HepG2 (cell line): ENCODE measurements at regions not wholly inside any gene's neighbourhood (a gene's known extent, or its start where the extent isn't known, plus 50 kb on each side); places are given as distances from the start of the nearest gene placed in this dataset.

Experiments used
- ATAC-seq: fragments of 200-7000 bp; cut with Tn5 transposase; 3 replicates; pipeline ENCODE4 v1.9.1; 2020; ENCODE audit warnings: mild to moderate bottlenecking, moderate library complexity
- BruUV-seq: library from RNA; stranded (reverse); fragments of 400-500 nt; replicated peaks from 2 replicates; lab custom pipeline; 2021; lab: Mats Ljungman, UMichigan
- CTCF ChIA-PET: fragments of 300-600 bp; formaldehyde crosslinking; extraction: SDS; loops from one replicate; lab custom pipeline; 2021; ENCODE audit warnings: low total read pairs, inconsistent platforms, low intra/inter-chr PET ratio; lab: Yijun Ruan, JAX
- POLR2A ChIA-PET: fragments of 350-600 bp; sonication (Branson Sonifier 250); formaldehyde crosslinking; loops from one replicate; lab custom pipeline; 2020; ENCODE audit warnings: antibody characterized with exemption, inconsistent platforms; lab: Yijun Ruan, JAX
- DNase-seq: peaks from one replicate; pipeline ENCODE4 v3.0.0-alpha.2; 2015; ENCODE audit warnings: low spot score
- FAIRE-seq: peaks from 3 replicates; lab custom pipeline; 2011; peaks lifted over from hg19 to GRCh38; lab: Jason Lieb, UNC
- H2AFZ ChIP-seq: one replicate; pipeline ENCODE4 v1.6.1; 2011; ENCODE audit warnings: low read length, inconsistent platforms
- H3K27ac ChIP-seq: fragments of 300-600 bp; 3 replicates; pipeline ENCODE4 v1.8.0; 2011; ENCODE audit warnings: mixed run types, mild to moderate bottlenecking, mixed read lengths, low read length, inconsistent platforms; ENCODE audit not compliant: insufficient read depth; ENCODE audit errors: extremely low read length
- H3K27me3 ChIP-seq, 2 experiments: fragments of 200-600 bp in 1 of 2; 2 replicates in 1 of 2; 3 replicates in 1 of 2; pipeline versions ENCODE4 v1.6.0 to v1.8.0; 2011; ENCODE audit warnings: low read length in 2 of 2, mild to moderate bottlenecking in 2 of 2, moderate library complexity in 2 of 2, inconsistent platforms in 1 of 2; ENCODE audit not compliant: insufficient read depth in 2 of 2, control insufficient read depth in 1 of 2
- H3K36me3 ChIP-seq, 2 experiments: fragments of 200-600 bp in 1 of 2; replicated peaks in 1 of 2; 2 replicates in 1 of 2; 3 replicates in 1 of 2; pipeline versions ENCODE4 v1.5.1 to v1.8.0; 2011; ENCODE audit warnings: low read length in 2 of 2, inconsistent platforms in 1 of 2; ENCODE audit not compliant: insufficient read depth in 2 of 2, control insufficient read depth in 1 of 2
- H3K4me1 ChIP-seq: 2 replicates; pipeline ENCODE4 v1.5.1; 2012; ENCODE audit warnings: low read length, inconsistent platforms; ENCODE audit not compliant: insufficient read depth
- H3K4me2 ChIP-seq: 2 replicates; pipeline ENCODE4 v1.6.0; 2011; ENCODE audit warnings: low read depth, low read length, inconsistent platforms
- H3K4me3 ChIP-seq, 3 experiments: fragments of 200-600 bp in 1 of 3; sonication (generic), shearing (Covaris generic) in 1 of 3; replicated peaks in 1 of 3; 2 replicates each; pipeline ENCODE4 v1.5.1; 2011 to 2016; ENCODE audit warnings: low read length in 3 of 3, inconsistent platforms in 2 of 3, low read depth in 2 of 3, mild to moderate bottlenecking in 2 of 3, control low read depth in 1 of 3, mixed read lengths in 1 of 3; ENCODE audit not compliant: insufficient read depth in 1 of 3
- H3K79me2 ChIP-seq: one replicate; pipeline ENCODE4 v1.6.1; 2011; ENCODE audit warnings: low read length, inconsistent platforms; ENCODE audit not compliant: insufficient read depth
- H3K9ac ChIP-seq: 2 replicates; pipeline ENCODE4 v1.6.0; 2011; ENCODE audit warnings: mild to moderate bottlenecking, low read depth, low read length, inconsistent platforms; ENCODE audit not compliant: insufficient read depth
- H3K9me3 ChIP-seq: 2 replicates; pipeline ENCODE4 v1.5.1; 2012; ENCODE audit warnings: mild to moderate bottlenecking, low read length
- H4K20me1 ChIP-seq: 2 replicates; pipeline ENCODE4 v1.6.0; 2011; ENCODE audit warnings: inconsistent platforms, mild to moderate bottlenecking, low read length, moderate library complexity; ENCODE audit not compliant: insufficient read depth
- ADNP ChIP-seq: sonication (generic); formaldehyde crosslinking; IDR thresholded peaks from 2 replicates; pipeline ENCODE4 v1.4.0; 2020; ENCODE audit warnings: missing genetic modification reagents
- AGO1 ChIP-seq: fragments of 200-400 bp; formaldehyde crosslinking; IDR thresholded peaks from 2 replicates; pipeline ENCODE4 v1.6.1; 2017; ENCODE audit warnings: mild to moderate bottlenecking, low read depth, low read length, moderate library complexity; ENCODE audit not compliant: poor library complexity, severe bottlenecking
- GATAD1 ChIP-seq: IDR thresholded peaks from 2 replicates; pipeline ENCODE4 v1.6.1; 2016; ENCODE audit warnings: missing genetic modification reagents, missing compliant biosample characterization
- ISL2 ChIP-seq: sonication (generic); formaldehyde crosslinking; IDR thresholded peaks from 2 replicates; pipeline ENCODE4 v1.5.0; 2020; ENCODE audit warnings: missing genetic modification reagents
- MIXL1 ChIP-seq: IDR thresholded peaks from 2 replicates; pipeline ENCODE4 v1.6.1; 2016
- TARDBP ChIP-seq: sonication (generic); formaldehyde crosslinking; IDR thresholded peaks from 2 replicates; pipeline ENCODE4 v1.8.0; 2022; ENCODE audit warnings: mild to moderate bottlenecking, missing genetic modification reagents
- ZMYM2 ChIP-seq: sonication (generic); formaldehyde crosslinking; IDR thresholded peaks from 2 replicates; pipeline ENCODE4 v1.8.0; 2022; ENCODE audit warnings: mild to moderate bottlenecking, missing genetic modification reagents
- ZNF34 ChIP-seq: sonication (generic); formaldehyde crosslinking; IDR thresholded peaks from 2 replicates; pipeline ENCODE4 v1.4.0; 2020; ENCODE audit warnings: mild to moderate bottlenecking, missing genetic modification reagents, borderline replicate concordance
- WGBS: methylation state at CpG from one replicate; pipeline ENCODE4 v1.1.6; 2017; ENCODE audit warnings: low lambda C conversion rate; 5-methylcytosine and 5-hydroxymethylcytosine counted together
- in situ Hi-C: cut with HindIII; loops from 2 replicates; pipeline ENCODE4 v1.10.0; 2017; ENCODE audit warnings: low pct_unique_long_range_greater_than_20kb; ENCODE audit not compliant: extremely low pct_ligation_motif_present
- intact Hi-C: fragments of 100-400 bp; cut with micrococcal nuclease; formaldehyde crosslinking; loops from one replicate; pipeline ENCODE4 v1.10.0; 2022; ENCODE audit not compliant: unreplicated experiment
- TF ChIP-seq, protein P1 (sequence below): sonication (generic); formaldehyde crosslinking; IDR thresholded peaks from 2 replicates; pipeline ENCODE4 v1.5.1; 2020; ENCODE audit warnings: missing genetic modification reagents, mild to moderate bottlenecking, borderline replicate concordance
- TF ChIP-seq, protein P2 (sequence below): sonication (generic); formaldehyde crosslinking; IDR thresholded peaks from 2 replicates; pipeline ENCODE4 v1.4.0; 2020; ENCODE audit warnings: missing genetic modification reagents, borderline replicate concordance
- TF ChIP-seq, protein P3 (sequence below): IDR thresholded peaks from 2 replicates; pipeline ENCODE4 v1.6.1; 2012; ENCODE audit warnings: low read depth, low read length, improper control_type of control experiment
- TF ChIP-seq, protein P4 (sequence below): sonication (generic); formaldehyde crosslinking; conservative IDR thresholded peaks from 2 replicates; pipeline ENCODE4 v1.4.0; 2020; ENCODE audit warnings: missing genetic modification reagents

DNA sequence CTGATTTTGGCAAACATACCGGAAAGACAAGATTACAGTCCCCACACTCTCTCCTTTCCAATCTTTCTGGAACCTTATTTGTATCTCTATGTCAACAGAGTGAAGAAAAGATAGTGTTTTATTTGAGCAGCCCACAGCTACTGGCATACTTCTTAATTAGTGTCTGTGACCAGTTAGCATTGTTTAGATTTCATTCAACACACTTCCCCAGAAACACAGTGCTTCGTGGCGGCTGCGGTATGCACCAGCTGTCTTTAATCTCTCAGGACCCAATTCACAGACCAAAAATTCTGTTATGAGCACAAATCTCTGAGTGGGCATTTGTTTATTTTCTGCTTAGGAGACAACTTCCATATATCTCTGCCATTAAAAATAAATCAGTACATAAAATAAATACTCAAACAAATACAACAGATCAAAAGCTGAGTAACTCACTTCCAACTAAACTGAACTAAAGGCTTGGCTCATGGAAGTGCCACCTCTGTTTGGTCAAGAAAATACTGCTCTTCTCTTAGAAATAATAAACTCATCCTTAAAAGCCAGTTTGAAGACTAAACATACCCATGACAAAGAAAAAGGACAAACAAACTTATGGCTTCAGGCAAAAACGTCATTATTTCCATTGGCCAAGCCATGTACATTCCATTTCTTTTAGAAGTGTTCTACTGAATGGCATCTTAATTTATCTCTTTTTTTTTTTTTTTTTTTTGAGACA is 392.4 kb downstream of the TXNL1 start (continued):
- no peak for TF ChIP-seq TARDBP (CRISPR knock-in tag)
- no peak for TF ChIP-seq ZNF34 (CRISPR knock-in tag)
- TF ChIP-seq, protein P1, sequence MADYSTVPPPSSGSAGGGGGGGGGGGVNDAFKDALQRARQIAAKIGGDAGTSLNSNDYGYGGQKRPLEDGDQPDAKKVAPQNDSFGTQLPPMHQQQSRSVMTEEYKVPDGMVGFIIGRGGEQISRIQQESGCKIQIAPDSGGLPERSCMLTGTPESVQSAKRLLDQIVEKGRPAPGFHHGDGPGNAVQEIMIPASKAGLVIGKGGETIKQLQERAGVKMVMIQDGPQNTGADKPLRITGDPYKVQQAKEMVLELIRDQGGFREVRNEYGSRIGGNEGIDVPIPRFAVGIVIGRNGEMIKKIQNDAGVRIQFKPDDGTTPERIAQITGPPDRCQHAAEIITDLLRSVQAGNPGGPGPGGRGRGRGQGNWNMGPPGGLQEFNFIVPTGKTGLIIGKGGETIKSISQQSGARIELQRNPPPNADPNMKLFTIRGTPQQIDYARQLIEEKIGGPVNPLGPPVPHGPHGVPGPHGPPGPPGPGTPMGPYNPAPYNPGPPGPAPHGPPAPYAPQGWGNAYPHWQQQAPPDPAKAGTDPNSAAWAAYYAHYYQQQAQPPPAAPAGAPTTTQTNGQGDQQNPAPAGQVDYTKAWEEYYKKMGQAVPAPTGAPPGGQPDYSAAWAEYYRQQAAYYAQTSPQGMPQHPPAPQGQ (CRISPR knock-in tag): no peak
- no peak for TF ChIP-seq ISL2 (CRISPR knock-in tag)

- no peaks in the 10 kb centered on the region for H3K36me3 ChIP-seq
- no TSS peak for BruUV-seq
- peaks cover 26% of the 10 kb centered on the region; the same call in 1 of the 2 replicates for H3K9me3 ChIP-seq
- no peak overlapping the region for H3K27ac ChIP-seq
- no peaks in the 10 kb centered on the region for H3K4me1 ChIP-seq
- H4K20me1 ChIP-seq: no peaks in the 10 kb centered on the region
- intact Hi-C loops: no loop called here
- H3K27me3 ChIP-seq: no peaks in the 10 kb centered on the region
- H3K9ac ChIP-seq: no peak overlapping the region
- CTCF ChIA-PET: no interaction called here
- WGBS: 13% methylated on average over 3 of the region's 3 CpGs
- ATAC-seq: no peak
- POLR2A ChIA-PET: no interaction called here
- TF ChIP-seq ZMYM2 (no peak), GATAD1 (no peak), AGO1 (no peak), ADNP (CRISPR knock-in tag) (no peak), MIXL1 (CRISPR knock-in tag) (no peak)
- TF ChIP-seq, protein P2, sequence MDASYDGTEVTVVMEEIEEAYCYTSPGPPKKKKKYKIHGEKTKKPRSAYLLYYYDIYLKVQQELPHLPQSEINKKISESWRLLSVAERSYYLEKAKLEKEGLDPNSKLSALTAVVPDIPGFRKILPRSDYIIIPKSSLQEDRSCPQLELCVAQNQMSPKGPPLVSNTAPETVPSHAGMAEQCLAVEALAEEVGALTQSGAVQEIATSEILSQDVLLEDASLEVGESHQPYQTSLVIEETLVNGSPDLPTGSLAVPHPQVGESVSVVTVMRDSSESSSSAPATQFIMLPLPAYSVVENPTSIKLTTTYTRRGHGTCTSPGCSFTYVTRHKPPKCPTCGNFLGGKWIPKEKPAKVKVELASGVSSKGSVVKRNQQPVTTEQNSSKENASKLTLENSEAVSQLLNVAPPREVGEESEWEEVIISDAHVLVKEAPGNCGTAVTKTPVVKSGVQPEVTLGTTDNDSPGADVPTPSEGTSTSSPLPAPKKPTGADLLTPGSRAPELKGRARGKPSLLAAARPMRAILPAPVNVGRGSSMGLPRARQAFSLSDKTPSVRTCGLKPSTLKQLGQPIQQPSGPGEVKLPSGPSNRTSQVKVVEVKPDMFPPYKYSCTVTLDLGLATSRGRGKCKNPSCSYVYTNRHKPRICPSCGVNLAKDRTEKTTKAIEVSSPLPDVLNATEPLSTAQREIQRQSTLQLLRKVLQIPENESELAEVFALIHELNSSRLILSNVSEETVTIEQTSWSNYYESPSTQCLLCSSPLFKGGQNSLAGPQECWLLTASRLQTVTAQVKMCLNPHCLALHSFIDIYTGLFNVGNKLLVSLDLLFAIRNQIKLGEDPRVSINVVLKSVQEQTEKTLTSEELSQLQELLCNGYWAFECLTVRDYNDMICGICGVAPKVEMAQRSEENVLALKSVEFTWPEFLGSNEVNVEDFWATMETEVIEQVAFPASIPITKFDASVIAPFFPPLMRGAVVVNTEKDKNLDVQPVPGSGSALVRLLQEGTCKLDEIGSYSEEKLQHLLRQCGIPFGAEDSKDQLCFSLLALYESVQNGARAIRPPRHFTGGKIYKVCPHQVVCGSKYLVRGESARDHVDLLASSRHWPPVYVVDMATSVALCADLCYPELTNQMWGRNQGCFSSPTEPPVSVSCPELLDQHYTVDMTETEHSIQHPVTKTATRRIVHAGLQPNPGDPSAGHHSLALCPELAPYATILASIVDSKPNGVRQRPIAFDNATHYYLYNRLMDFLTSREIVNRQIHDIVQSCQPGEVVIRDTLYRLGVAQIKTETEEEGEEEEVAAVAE (CRISPR knock-in tag): no peak
- TF ChIP-seq, protein P3, sequence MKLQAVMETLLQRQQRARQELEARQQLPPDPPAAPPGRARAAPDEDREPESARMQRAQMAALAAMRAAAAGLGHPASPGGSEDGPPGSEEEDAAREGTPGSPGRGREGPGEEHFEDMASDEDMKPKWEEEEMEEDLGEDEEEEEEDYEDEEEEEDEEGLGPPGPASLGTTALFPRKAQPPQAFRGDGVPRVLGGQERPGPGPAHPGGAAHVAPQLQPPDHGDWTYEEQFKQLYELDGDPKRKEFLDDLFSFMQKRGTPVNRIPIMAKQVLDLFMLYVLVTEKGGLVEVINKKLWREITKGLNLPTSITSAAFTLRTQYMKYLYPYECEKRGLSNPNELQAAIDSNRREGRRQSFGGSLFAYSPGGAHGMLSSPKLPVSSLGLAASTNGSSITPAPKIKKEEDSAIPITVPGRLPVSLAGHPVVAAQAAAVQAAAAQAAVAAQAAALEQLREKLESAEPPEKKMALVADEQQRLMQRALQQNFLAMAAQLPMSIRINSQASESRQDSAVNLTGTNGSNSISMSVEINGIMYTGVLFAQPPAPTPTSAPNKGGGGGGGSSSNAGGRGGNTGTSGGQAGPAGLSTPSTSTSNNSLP: no peak
- TF ChIP-seq, protein P4, sequence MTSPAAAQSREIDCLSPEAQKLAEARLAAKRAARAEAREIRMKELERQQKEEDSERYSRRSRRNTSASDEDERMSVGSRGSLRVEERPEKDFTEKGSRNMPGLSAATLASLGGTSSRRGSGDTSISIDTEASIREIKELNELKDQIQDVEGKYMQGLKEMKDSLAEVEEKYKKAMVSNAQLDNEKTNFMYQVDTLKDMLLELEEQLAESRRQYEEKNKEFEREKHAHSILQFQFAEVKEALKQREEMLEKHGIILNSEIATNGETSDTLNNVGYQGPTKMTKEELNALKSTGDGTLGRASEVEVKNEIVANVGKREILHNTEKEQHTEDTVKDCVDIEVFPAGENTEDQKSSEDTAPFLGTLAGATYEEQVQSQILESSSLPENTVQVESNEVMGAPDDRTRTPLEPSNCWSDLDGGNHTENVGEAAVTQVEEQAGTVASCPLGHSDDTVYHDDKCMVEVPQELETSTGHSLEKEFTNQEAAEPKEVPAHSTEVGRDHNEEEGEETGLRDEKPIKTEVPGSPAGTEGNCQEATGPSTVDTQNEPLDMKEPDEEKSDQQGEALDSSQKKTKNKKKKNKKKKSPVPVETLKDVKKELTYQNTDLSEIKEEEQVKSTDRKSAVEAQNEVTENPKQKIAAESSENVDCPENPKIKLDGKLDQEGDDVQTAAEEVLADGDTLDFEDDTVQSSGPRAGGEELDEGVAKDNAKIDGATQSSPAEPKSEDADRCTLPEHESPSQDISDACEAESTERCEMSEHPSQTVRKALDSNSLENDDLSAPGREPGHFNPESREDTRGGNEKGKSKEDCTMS (CRISPR knock-in tag): no peak
- H2AFZ ChIP-seq: no peak overlapping the region
- no peaks in the 10 kb centered on the region for H3K79me2 ChIP-seq
- no peak overlapping the region for H3K4me2 ChIP-seq
- DNase-seq: no peak
- no peak for FAIRE-seq
- in situ Hi-C loops: no loop called here
- H3K4me3 ChIP-seq: no peak overlapping the region
Observed at GRCh38 chr18:56240405-56240804, 398.0 kb downstream of the TXNL1 start.
